Ecto neural progenitor cell (in vitro differentiated cells): ENCODE measurements at regions not wholly inside any gene's neighbourhood (a gene's known extent, or its start where the extent isn't known, plus 50 kb on each side); places are given as distances from the start of the nearest gene placed in this dataset.

Experiments
- DNase-seq: peaks from one replicate; pipeline ENCODE4 v3.0.0-alpha.2; 2018; ENCODE audit warnings: low spot score

DNA sequence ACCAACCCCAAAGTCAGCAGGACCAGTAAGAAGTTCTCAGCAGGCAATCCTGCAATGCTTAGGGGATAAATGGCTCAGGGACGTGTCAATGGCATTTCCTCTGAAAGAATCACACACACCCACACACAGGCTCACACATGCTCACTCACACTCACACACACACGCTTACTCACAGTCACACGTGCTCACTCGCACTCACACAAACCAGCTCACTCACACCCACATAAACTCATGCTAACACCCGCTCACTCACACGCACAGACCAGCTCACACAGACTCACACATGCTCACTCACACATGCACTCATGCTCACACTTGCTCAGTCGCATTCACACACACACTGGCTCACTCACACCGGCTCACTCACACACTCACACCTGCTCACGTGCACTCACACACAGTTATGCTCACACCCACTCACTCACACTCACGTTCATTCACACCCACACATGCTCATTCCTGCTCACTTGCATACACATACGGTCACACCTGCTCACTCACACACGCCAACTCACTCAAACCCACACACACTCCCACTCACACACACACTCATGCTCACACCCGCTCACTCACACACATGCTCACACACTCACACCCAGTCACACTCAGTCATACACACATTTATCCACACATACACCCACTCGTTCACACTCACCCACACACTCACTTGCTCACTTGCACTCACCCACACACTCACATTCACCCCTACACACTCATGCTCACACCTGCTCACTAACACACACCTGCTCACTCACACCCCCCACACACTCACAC lies 436.8 kb downstream of the BCL11B start:
- DNase-seq, result no peak

DNA sequence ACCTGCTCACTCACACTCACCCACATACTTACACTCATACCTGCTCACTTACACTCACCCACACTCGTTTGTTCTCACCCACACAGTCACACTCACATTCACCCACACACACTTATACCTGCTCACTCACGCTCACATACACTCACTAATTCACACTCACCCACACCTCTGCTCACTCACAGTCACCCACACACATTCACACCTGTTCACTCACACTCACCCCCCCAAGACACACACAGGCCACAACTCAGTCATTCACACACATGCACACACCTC lies 436.2 kb downstream of the BCL11B start:
- no peak for DNase-seq

DNA sequence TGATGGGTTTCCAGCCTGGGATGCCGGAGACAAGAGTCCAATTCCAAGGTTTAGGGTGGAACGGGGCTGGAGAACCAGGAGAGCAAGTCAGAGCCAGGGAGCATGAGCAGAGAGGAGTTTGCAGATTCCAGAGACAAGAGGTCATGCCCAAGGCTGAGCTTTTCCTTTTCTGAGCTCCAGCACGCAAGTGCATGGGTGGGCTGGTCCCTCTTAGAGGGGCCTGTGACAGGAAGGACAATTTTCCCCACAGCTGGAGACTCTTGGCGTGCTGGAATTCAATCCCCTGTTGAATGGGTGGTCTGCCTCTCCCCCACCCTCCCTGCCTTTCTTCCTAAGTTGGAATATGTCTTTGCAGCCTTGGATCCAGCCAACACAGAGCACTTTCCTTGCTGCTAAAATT lies 431.9 kb downstream of the BCL11B start:
- no peak for DNase-seq

DNA sequence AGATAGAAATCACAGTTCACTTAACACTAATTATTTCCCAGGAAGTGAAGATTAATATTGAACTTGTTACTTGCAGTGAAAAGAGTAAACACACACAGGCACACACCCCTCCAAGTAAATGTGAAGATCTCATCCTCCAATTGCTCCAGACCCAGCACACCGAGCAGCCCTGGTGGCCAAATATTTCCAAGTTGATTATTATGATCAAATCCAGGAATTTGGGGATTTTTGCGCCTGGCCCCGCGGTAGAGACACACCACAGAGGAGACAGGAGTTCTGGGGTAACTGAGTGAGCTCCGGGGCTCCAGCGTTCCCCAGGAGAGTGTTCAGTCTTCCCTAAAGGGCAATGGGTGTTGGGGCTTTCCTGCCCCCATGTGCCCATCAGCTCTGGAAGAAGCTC lies 431.5 kb downstream of the BCL11B start:
- no peak for DNase-seq

DNA sequence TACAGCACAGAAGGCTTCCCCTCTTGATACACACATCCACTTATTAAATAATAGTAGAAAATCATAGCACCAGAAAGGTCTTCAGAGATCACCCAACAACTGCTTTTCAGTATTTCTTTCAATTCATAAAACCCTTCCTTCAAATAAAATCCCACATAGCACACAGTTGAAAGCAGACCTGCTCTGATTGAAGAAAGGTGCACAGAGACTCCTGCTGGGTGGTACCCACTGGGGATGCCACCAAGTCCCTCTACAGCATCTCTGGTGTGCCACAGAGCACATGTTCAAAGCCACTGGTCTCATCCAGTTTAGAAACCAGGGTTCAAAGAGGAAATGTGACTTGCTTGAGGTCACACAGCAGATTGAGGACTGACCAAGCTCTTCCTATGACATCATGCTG lies 427.5 kb downstream of the BCL11B start:
- DNase-seq, result no peak

DNA sequence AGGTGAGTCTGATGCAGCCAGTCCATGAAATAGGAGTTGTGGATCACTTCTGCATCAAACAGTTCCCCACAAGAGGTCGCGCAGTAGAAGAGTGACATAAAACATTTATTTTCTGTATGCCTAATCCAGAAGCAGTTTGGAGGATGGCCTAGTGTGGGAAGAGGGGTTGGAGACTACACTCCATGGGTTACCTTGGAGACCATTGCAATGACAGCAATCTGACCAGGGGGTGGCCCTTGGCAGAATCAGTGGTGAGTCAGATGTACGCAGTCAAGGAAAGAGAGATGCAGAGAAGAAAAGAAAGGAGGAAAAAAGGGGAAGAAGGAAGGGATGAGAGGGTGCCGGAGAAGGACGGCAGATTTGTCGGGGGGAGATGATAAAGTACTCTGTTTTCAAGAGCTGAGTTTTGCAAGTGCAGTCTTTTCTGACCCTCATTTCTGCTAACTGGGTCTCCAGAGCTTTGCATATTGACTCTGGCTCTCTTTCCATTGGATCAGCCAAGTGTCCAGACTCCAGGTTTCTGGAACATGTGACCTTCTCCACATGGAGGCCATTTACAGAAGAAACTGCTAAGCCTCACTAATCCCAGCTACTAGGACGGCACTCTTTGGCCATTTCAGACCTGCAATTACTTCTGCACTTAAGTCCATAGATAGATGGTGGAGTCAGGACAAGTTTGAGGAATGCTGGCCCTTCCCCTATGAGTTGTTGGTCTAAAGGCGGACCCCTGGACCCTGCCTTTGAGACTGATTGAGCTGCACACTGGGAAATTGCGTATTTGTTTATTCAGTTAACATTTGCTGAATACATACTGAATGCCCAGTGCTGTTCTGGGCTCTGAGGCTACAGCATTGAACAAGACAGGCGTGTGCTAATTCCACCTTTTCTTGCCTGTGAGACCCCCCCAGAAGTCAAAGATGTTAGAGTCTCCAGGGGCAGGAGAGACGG lies 424.2 kb downstream of the BCL11B start:
- no peak for DNase-seq

DNA sequence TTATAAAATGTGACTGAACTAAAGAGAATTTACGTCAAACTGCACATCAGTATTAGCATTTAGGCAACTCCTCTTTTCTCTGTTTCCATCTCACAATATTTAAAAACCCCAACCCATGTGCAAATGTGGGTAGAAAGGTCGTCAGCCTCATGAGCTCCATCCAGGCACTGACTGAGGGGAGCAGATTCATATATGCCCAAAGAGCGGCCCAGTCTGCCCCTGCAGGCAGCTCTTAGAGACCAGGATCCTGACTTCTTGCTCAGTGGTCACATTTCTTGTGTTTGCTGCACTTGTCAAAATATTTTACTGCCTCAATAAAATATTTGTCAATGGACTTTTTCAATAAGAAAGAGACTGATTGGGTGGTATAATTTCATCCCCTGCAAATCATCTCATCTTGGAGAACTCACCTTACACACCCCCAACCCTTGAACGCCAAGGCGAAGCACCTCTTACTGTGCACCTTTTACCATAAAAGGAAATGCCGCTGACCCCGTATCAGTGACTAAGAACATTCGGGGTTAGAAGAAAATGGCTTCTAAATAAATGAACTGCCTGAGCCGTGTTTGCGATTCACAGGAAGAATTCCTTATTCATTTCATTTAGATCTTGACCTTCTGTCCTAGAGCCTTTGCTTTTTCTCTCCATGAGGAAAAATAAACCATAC lies 418.8 kb downstream of the BCL11B start:
- peak; percentile 28 for DNase-seq

DNA sequence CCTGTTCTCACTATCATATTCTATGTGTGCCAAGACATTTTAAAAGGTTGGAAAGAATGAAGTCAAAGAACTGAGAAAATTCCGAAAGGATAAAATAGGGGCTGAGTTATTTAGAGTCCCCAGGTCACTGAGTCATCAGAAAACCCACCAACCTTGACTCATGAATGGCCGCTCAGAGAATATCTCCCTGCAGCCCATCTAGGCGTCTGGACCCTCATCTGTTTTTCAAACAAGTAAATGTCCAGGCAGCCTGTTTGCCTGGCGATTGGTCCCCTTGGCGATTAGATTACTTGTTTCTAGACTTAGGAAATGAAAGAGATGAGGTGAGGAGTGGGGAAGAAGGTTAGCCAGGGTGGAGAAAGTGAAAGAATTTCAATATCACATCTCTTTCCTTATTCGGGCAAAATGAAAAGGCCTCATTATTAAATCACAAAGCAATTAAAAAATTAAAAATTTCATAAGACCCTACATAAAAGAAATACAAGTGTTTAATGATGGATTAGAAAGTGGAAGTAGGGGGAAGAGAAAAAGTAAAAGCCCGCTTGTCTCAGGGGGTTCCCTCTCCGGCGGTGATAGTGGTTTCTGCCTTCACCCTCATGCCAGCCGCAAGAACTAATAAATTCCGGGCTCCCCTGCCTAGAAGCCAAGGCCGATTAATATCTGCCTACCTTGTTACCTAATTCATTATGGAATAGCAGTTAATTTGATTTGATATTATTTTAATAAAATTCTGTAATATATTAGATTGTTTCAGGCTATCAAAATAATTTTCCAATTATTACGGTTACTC lies 415.9 kb downstream of the BCL11B start:
- peak; percentile 21 for DNase-seq

DNA sequence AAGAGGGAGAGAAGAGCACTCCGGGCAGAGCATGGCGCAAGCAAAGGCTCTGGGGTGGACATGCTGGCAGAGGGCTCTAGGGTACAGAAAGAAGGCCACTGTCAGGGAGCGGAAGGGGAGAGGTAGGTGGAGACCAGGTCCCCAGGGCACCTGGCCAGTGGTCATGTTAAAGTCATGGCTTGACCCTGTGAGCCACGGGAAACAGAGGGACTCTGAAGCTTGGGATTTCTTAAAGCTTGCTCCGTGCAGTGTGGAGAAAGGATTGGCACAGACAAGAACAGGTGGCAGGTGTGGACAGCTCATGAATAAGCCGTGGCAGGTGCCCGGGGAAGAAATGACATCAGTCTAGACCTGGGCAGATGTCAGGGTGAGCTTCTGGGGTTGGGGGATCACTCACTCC lies 413.8 kb downstream of the BCL11B start:
- DNase-seq, result no peak

DNA sequence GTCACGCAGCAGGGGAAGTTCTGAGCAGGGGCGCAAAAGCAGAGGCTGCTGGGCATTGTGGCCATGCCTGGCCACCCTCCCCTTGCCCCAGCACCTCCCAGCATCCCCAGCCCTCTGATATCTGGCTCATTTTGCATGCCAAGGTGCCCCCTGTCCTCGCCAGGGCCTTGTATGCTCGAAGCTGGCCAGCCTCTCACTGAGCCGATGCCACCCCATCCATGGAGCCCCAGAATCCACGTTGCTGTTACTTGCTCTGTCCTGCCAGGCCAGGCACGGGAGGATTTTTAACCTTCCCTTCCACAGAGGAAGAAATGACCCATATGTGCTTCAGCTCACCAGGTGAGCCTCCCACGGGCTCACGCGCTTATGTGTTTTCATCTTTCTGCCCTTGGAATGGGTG lies 413.4 kb downstream of the BCL11B start:
- no peak for DNase-seq

DNA sequence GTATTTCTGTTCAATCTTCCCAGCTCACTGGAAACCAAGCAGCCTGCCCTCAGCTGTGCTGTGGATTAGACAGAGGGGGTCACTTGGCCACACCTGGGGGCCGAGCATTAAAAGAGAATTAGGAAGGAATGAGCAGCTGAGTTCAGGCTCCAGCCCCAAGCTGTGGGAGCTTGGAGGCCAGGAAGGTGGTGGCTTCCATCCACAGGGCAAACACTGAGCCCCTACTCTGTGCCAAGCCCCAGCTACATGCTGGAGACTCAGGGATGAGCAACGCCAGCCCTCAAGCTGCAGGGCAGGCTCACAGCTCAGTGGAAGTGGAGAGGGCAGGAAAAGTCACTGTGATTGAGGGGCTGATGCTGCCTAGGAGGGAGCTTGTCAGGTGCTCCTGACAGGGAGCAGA lies 412.7 kb downstream of the BCL11B start:
- no peak for DNase-seq

DNA sequence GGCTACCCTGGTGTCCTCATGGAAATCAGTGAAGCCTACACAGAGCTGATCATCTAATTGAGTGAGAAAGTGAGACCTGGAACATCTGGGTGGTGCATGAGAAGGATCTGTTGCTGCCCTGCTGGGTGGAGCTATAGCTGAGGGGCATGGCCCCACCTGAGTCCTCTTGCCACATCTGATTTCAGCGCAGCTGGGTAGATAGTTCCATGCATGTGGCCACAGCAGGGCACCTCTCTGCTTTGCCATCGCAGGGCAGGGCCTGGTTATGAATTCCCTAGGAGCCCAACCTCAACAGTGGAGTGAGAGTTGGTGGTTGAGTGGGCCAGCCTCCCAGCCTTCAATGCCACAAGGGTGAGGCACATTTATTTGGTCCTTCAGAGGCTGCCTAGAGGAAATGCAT lies 407.8 kb downstream of the BCL11B start:
- no peak for DNase-seq

DNA sequence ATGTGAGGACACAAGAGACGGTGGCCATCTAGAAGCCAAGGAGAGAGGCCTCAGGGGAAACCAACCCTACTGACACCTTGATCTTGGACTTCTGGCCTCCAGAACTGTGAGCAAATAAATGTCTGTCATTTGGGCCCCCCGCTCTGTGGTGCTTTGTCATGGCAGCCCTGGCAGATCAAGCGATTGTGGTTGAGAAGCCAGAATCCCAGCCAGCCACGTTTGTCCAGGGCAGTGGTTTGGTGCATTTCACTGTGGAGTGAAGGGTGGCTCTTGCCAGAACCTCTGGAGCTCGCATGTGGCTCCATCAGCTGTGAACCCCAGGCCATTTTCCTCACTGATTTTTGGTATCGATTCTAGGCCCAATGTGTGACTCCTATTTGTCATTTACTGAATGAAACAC lies 404.9 kb downstream of the BCL11B start:
- DNase-seq, result no peak

DNA sequence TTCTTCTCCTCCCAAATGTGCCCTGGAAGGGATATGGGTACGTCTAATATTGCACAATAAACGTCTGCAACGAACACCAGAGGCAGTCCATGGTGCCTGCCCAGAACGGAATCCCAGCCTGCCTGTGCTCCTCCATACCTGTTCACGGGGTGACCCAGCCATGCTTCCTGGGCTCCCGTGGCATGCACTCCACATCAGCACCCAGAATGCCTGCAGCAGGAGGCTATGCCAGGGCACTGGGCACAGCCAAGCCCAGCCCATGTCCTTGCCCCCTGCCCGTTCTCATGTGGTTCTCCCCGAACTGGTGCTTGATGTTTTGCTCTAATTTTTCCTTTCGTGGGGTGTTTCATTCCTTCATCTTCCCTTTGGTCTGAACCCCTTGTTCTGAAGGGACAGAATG lies 404.3 kb downstream of the BCL11B start:
- no peak for DNase-seq

DNA sequence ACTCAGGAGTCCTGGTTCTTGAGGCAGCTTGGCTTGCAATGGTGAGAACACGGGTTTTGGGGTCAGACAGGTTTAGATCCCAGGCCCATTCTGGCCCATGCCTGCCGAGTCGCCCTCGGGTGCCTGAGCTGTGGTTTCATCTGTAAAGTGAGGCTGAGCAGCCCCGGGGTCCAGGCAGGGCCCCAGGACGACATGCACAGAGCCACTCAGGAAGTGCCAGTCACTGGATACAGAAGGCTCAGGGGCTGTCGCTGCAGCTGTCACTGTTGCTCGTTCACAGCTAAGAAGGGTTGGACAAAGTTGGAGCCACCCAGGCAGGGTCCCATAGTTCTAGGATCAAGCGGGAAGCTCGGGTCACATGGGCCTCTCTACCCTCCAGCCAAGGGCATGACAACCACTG lies 403.1 kb downstream of the BCL11B start:
- DNase-seq, result no peak

DNA sequence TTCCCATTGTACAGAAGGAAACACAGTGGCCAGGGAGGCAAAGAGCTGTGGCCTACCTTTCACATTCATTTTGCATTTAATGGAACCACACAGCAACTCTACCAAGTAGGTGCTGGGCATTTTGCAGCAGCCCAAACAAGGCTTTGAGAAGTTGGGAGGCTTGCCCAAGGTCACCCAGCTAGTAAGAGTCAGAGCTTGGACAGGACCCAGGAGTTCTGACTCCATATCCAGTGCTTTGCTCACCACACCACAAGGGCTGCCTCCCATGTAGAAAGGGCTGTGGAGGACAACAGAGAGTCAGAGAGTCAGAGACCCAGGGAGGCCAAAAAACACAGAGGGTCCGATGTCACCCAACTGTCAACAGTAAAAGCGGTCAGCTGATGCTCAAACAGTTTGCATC lies 400.2 kb downstream of the BCL11B start:
- no peak for DNase-seq

DNA sequence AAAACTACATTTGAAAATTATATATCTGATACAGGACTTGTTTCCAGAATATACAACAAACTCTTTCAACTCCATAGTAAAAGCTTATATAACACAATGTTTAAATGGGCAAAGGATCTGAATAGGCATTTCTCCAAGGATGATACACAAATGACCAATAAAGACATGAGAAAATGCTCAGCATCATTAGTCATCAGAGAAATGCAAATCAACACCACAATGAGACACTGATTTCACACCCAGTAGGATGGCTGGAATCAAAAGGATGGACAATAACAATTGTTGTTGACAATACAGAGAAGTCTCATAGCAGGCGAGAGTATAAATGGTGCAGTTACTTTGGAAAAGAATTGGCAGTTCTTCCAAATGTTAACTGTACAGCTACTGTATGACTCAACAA lies 394.9 kb downstream of the BCL11B start:
- no peak for DNase-seq

DNA sequence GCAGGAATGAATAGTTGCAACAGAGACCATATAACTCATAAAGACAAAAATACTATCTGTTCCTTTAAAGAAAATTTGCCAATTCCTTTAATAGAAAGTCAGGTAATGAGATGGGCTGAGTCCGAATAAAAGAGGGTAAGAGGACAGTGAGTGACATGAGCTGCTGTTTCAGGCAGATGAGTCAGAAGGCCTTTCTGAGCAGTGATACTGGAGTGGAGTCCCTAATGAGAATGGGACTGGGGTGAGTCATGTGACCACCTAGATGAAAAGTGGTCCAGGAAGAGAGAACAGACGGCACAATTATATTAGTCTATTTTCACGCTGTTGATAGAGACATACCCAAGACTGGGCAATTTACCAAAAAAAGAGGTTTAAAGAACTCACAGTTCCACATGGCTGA lies 393.7 kb downstream of the BCL11B start:
- no peak for DNase-seq

DNA sequence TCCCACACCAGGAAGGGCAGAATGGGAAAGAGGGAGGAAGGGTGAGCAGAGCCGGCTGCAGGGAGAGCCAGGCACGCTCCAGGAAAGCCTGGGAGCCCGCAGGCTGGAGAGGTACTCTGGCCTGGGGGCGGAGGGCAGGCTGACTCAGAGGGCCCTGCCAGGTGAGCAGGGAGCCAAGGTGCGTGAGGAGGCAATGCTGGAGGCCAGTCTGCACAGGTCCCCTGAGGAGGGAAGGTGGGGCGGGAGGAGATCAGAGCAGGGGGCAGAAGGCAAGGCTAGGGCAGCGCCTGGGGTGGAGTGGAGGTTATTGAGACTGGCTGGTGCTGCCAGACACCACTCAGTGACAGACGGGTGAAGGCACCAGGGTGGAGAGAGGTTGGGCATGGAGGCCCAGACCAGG lies 385.0 kb downstream of the BCL11B start:
- no peak for DNase-seq

DNA sequence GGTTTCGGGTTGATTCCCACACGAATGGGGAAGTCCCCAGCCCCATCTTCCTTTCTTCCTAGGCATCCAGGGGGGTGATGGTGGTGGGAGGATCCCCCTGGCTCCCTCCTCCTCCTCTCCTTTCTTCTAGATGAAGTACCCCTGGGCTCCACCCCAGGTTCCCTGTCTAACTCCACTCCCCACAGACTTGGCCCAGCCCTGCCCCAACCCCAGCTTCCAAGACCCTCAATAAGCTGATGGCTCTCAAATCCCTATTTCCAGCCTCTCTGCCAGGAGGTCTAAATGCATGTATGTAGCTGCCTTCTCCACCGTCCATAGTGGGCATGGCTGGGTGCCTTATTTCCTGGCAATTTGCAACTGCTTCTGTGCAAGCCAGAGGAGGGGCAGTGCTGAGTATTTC lies 383.7 kb downstream of the BCL11B start:
- no peak for DNase-seq

DNA sequence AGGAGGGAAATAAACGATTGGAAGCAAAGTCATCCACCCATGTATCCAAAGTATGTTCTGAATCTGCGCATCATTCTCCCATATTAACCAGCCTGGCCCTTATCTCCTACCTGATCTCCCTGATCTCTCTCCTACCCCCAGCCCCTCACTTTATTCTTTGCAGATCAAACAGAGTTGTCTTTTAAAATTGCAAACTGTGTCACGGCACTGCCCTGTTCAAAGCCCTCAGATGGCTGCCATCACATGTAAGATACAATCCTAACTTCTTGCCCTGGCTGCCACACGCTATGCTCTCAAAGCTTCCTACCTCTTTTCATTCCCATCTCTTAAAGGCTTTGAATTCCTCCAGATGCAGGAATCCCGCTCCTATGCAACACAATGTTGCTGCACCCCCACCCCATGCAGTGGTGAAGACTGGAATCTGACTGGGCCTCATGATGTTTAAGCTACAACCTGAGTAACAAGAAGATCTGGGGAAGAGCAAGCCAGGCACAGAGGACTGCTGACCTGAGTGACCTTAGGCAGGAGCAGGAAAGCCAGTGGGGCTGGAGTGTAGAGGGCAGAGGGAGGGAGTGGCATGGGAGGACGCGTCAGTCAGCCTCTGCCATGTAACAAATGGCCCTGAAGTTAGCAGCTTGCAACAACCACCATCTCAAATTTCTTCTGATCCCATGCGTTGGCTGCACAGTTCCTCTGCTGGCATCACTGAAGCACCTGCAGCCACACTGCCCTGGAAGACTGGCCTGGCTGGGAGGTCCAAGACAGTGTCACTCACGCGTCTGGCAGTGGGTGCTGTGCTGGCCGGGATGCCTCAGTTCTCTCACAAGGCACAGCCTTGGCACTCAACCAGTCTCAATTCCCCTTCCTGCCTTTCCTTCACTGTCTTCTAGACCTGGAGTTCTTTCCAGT lies 382.8 kb downstream of the BCL11B start:
- no peak for DNase-seq
